Muscle of leg (tissue), 3 donors: ENCODE measurements at regions not wholly inside any gene's neighbourhood (a gene's known extent, or its start where the extent isn't known, plus 50 kb on each side); places are given as distances from the start of the nearest gene placed in this dataset.

Experiments used
- DNase-seq: peaks from one replicate; pipeline ENCODE4 v3.0.0; 2013
- H3K27ac ChIP-seq: one replicate; pipeline ENCODE4 v1.5.1; 2013; ENCODE audit warnings: mild to moderate bottlenecking, low read length, control low read depth
- H3K27me3 ChIP-seq: one replicate; pipeline ENCODE4 v1.6.1; 2013; ENCODE audit warnings: low read length; ENCODE audit not compliant: control insufficient read depth, insufficient read depth
- H3K36me3 ChIP-seq: one replicate; pipeline ENCODE4 v1.6.1; 2013; ENCODE audit warnings: low read length; ENCODE audit not compliant: control insufficient read depth, insufficient read depth
- H3K4me1 ChIP-seq: one replicate; pipeline ENCODE4 v1.6.1; 2013; ENCODE audit warnings: low read length; ENCODE audit not compliant: control insufficient read depth, insufficient read depth
- H3K4me3 ChIP-seq: one replicate; pipeline ENCODE4 v1.5.1; 2013; ENCODE audit warnings: low read length, control low read depth
- H3K9me3 ChIP-seq: replicated peaks from 2 replicates; pipeline ENCODE4 v1.6.1; 2013; ENCODE audit warnings: low read depth, low read length; ENCODE audit not compliant: control insufficient read depth
- WGBS: methylation state at CpG from one replicate; pipeline ENCODE4 v1.1.5; 2013; ENCODE audit warnings: missing lambda C conversion rate; ENCODE audit not compliant: insufficient coverage; 5-methylcytosine and 5-hydroxymethylcytosine counted together

GRCh38 chr19:27529158-27529557 is 1683.8 kb downstream of the UQCRFS1 start:
- Histone ChIP-seq H3K36me3 (no peaks in the 10 kb centered on the region), H3K4me1 (no peaks in the 10 kb centered on the region), H3K4me3 (no peak overlapping the region), H3K9me3 (peaks cover 50% of the 10 kb centered on the region), H3K27me3 (no peaks in the 10 kb centered on the region), H3K27ac (no peak overlapping the region)
- WGBS: no CpG with 5 or more reads among the region's 1 CpG
- no peak for DNase-seq

- H3K27ac ChIP-seq: no peak overlapping the region
- H3K4me3 ChIP-seq: no peak overlapping the region
- no peak for DNase-seq
- no peaks in the 10 kb centered on the region for H3K27me3 ChIP-seq
- no peaks in the 10 kb centered on the region for H3K4me1 ChIP-seq
- H3K36me3 ChIP-seq: no peaks in the 10 kb centered on the region
- H3K9me3 ChIP-seq: peaks cover 28% of the 10 kb centered on the region
Measured at GRCh38 chr19:27522223-27522622, 1690.7 kb downstream of the UQCRFS1 start.
